ENCODE measurements at regions not wholly inside any gene's neighbourhood (a gene's known extent, or its start where the extent isn't known, plus 50 kb on each side); places are given as distances from the start of the nearest gene placed in this dataset.

DNA sequence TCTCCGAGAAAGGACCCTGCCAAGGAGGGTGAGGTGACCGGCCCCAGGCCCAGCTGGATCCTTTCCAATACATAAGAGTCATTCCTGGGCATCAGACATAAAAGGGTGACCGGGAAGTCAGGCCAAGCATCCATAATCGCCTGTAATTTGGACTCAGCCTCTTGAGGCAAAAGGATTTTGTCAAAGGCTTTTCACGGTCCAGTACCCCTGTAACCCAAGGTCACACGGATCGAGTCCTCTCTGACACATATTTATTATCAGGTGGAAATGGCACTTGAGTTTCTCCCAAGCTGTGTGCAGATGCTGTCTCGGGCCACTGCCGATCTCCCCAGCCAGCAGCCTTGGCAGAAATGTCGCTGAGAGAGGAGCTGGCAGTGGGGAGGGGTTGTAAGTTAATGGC, 556.5 kb downstream of the MN1 start:
- no peaks in the 10 kb centered on the region for H3K27me3 ChIP-seq
- no peak for TF ChIP-seq POLR2A (IDR thresholded peaks at IDR 0.05)
- TF ChIP-seq, protein P1, sequence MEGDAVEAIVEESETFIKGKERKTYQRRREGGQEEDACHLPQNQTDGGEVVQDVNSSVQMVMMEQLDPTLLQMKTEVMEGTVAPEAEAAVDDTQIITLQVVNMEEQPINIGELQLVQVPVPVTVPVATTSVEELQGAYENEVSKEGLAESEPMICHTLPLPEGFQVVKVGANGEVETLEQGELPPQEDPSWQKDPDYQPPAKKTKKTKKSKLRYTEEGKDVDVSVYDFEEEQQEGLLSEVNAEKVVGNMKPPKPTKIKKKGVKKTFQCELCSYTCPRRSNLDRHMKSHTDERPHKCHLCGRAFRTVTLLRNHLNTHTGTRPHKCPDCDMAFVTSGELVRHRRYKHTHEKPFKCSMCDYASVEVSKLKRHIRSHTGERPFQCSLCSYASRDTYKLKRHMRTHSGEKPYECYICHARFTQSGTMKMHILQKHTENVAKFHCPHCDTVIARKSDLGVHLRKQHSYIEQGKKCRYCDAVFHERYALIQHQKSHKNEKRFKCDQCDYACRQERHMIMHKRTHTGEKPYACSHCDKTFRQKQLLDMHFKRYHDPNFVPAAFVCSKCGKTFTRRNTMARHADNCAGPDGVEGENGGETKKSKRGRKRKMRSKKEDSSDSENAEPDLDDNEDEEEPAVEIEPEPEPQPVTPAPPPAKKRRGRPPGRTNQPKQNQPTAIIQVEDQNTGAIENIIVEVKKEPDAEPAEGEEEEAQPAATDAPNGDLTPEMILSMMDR (IDR thresholded peaks at IDR 0.05), result no peak

DNA sequence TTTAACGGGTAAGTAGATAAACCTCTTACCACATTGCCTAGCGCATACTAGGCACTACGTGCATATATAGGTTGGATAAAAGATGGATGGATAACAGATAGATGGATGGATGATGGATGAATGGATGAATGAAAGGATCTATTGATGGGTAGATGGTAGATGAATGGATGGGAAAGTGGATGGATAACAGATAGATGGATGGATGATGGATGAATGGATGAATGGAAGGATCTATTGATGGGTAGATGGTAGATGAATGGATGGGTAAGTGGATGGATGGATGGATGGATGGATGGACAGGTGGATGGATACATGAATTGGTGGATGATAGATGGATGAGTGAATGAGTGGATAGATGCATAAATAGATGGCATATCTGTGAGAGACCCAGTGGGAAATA, 555.0 kb downstream of the MN1 start:
- Histone ChIP-seq H3K9me3 (no peaks in the 10 kb centered on the region), H3K27ac (no peak overlapping the region), H3K36me3 (no peaks in the 10 kb centered on the region), H3K4me3 (no peak overlapping the region), H3K4me1 (no peaks in the 10 kb centered on the region), H3K27me3 (no peaks in the 10 kb centered on the region)
- TF ChIP-seq, protein P1 (IDR thresholded peaks at IDR 0.05), result no peak
- no peak for TF ChIP-seq POLR2A (IDR thresholded peaks at IDR 0.05)
- DNase-seq, result no peak

More for the DNA sequence above, 556.5 kb downstream of the MN1 start:
- no peak overlapping the region for H3K27ac ChIP-seq
- no peak overlapping the region for H3K4me3 ChIP-seq
- no peaks in the 10 kb centered on the region for H3K4me1 ChIP-seq
- no peaks in the 10 kb centered on the region for H3K9me3 ChIP-seq
- DNase-seq, result no peak
- no peaks in the 10 kb centered on the region for H3K36me3 ChIP-seq

DNA sequence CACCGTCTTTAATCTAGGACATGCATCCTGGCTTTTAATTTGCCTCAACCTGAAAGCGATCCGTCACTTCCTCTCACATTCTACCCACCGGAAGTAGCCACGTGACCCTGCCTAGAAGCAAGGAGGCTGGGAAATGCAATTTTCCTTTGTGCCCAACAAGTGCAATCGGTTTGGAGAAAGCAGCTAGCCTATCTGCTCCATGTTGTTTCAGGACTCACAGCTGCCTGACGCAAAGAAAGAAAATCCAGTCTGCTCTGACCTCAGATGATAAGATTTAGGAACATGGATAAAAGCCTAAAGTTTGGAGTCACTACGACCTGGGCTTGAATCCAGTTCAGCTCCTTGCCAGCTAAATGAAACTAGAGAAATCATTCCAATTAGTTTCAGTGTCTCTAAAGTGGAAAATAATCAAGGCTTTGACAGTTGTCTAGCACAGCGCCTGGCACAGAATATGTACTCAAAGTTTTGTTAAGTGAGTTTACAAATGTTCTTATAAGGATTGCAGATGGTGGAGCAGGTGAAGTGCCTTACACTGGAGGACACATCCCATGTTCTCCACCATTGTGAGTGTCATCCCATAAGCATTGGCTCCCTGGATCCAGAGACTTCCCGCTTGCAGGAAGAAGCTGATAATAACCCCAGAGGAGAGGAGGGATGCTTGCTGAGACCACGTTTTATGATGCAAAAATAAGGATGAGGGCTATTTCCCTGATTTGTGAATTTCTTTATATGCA, 553.7 kb downstream of the MN1 start:
- no peaks in the 10 kb centered on the region for H3K4me1 ChIP-seq
- H3K4me3 ChIP-seq, result no peak overlapping the region
- no peaks in the 10 kb centered on the region for H3K36me3 ChIP-seq
- no peak overlapping the region for H3K27ac ChIP-seq
- TF ChIP-seq, protein P1 (IDR thresholded peaks at IDR 0.05), result no peak
- TF ChIP-seq POLR2A (IDR thresholded peaks at IDR 0.05), result no peak
- no peaks in the 10 kb centered on the region for H3K9me3 ChIP-seq
- H3K27me3 ChIP-seq, result no peaks in the 10 kb centered on the region
- DNase-seq, result no peak

GRCh38 chr22:27250418-27250817, 551.1 kb downstream of the MN1 start:
- no peak for DNase-seq
- H3K27ac ChIP-seq, result no peak overlapping the region
- H3K4me1 ChIP-seq, result no peaks in the 10 kb centered on the region
- H3K4me3 ChIP-seq, result no peak overlapping the region
- no peaks in the 10 kb centered on the region for H3K9me3 ChIP-seq
- H3K27me3 ChIP-seq, result no peaks in the 10 kb centered on the region
- H3K36me3 ChIP-seq, result no peaks in the 10 kb centered on the region
- TF ChIP-seq, protein P1 (IDR thresholded peaks at IDR 0.05), result no peak
- TF ChIP-seq POLR2A (IDR thresholded peaks at IDR 0.05), result no peak

GRCh38 chr22:27250886-27251285, 550.7 kb downstream of the MN1 start:
- Histone ChIP-seq H3K27ac (no peak overlapping the region), H3K27me3 (no peaks in the 10 kb centered on the region), H3K9me3 (peaks cover 0 to 3% (median 0%) of the 10 kb centered on the region in 4 donors), H3K36me3 (no peaks in the 10 kb centered on the region), H3K4me3 (no peak overlapping the region), H3K4me1 (no peaks in the 10 kb centered on the region)
- TF ChIP-seq POLR2A (IDR thresholded peaks at IDR 0.05), result no peak
- TF ChIP-seq, protein P1 (IDR thresholded peaks at IDR 0.05), result no peak
- no peak for DNase-seq

Measured in Peyer's patch (tissue), 4 donors.